Liver (tissue), 3 donors: ENCODE measurements at regions not wholly inside any gene's neighbourhood (a gene's known extent, or its start where the extent isn't known, plus 50 kb on each side); places are given as distances from the start of the nearest gene placed in this dataset.

Experiments used
- SP1 ChIP-seq: IDR thresholded peaks from 2 replicates; pipeline ENCODE4 v1.6.1; 2018; ENCODE audit warnings: antibody characterized with exemption, mild to moderate bottlenecking
- YY1 ChIP-seq: IDR thresholded peaks from 2 replicates; pipeline ENCODE4 v1.6.1; 2016; ENCODE audit warnings: antibody characterized with exemption, mild to moderate bottlenecking
- TF ChIP-seq, protein P1 (sequence below): fragments of 150-350 bp; IDR thresholded peaks from 2 replicates; pipeline ENCODE4 v1.5.1; 2017; ENCODE audit warnings: improper control_type of control experiment, low read depth, low read length; ENCODE audit not compliant: missing input control
- TF ChIP-seq, protein P2 (sequence below): IDR thresholded peaks from 2 replicates; pipeline ENCODE4 v1.6.1; 2016; ENCODE audit warnings: antibody characterized with exemption, mild to moderate bottlenecking
- donor health status: healthy.
- donor health status: healthy.

DNA sequence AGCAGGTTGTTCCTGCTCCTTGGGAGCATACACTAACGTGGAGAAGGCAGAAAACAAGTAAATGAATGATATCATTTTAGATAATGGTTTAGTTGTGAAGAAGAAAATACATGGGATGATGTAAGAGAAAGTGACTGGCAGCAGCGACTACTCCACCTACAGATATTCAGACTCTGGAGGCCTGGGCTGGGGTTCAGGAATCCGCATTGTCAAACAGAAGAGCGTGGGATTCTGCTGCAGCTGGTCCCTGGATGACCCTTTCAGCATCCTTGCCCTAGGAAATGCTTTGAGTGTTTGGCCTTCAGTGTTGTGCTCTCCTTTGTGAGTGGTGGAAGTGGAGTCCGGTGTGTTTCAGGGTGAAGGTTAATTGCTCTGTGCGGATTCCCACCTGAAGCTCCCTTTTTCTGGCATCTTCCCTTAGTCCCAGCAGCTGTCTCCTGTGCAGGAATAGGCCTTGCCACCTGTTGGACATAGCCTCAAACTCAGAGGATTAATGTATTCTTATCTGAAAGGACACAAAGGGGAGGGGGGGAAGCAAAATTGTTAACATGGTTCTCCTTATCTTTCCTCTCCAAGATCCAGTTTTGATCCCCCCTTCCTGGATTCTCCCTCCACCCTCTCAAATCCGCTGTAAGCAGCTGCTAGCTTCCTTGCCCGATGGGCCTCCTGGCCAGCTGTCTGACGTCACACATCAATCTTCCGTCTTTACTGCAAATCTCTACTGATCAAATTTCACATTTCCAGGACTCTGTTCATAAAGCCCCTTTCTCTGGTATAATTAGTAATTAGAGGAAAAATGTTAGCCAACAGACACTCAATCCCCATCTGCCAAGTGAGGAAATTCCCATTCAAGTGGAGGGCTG lies 68.3 kb upstream of the SPAG17 start:
- TF ChIP-seq, protein P1, sequence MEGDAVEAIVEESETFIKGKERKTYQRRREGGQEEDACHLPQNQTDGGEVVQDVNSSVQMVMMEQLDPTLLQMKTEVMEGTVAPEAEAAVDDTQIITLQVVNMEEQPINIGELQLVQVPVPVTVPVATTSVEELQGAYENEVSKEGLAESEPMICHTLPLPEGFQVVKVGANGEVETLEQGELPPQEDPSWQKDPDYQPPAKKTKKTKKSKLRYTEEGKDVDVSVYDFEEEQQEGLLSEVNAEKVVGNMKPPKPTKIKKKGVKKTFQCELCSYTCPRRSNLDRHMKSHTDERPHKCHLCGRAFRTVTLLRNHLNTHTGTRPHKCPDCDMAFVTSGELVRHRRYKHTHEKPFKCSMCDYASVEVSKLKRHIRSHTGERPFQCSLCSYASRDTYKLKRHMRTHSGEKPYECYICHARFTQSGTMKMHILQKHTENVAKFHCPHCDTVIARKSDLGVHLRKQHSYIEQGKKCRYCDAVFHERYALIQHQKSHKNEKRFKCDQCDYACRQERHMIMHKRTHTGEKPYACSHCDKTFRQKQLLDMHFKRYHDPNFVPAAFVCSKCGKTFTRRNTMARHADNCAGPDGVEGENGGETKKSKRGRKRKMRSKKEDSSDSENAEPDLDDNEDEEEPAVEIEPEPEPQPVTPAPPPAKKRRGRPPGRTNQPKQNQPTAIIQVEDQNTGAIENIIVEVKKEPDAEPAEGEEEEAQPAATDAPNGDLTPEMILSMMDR = no peak
- TF ChIP-seq, protein P2, sequence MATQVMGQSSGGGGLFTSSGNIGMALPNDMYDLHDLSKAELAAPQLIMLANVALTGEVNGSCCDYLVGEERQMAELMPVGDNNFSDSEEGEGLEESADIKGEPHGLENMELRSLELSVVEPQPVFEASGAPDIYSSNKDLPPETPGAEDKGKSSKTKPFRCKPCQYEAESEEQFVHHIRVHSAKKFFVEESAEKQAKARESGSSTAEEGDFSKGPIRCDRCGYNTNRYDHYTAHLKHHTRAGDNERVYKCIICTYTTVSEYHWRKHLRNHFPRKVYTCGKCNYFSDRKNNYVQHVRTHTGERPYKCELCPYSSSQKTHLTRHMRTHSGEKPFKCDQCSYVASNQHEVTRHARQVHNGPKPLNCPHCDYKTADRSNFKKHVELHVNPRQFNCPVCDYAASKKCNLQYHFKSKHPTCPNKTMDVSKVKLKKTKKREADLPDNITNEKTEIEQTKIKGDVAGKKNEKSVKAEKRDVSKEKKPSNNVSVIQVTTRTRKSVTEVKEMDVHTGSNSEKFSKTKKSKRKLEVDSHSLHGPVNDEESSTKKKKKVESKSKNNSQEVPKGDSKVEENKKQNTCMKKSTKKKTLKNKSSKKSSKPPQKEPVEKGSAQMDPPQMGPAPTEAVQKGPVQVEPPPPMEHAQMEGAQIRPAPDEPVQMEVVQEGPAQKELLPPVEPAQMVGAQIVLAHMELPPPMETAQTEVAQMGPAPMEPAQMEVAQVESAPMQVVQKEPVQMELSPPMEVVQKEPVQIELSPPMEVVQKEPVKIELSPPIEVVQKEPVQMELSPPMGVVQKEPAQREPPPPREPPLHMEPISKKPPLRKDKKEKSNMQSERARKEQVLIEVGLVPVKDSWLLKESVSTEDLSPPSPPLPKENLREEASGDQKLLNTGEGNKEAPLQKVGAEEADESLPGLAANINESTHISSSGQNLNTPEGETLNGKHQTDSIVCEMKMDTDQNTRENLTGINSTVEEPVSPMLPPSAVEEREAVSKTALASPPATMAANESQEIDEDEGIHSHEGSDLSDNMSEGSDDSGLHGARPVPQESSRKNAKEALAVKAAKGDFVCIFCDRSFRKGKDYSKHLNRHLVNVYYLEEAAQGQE = no peak
- TF ChIP-seq YY1 (no peak), SP1 (no peak)
